HUES48 (cell line): ENCODE measurements at regions not wholly inside any gene's neighbourhood (a gene's known extent, or its start where the extent isn't known, plus 50 kb on each side); places are given as distances from the start of the nearest gene placed in this dataset.

Source experiments
- H3K27ac ChIP-seq: one replicate; pipeline ENCODE4 v1.7.0; 2013; ENCODE audit warnings: low read depth, low read length, inconsistent platforms
- H3K27me3 ChIP-seq: 2 replicates; pipeline ENCODE4 v1.6.1; 2013; ENCODE audit warnings: mild to moderate bottlenecking, low read length; ENCODE audit not compliant: control insufficient read depth, insufficient read depth
- H3K36me3 ChIP-seq: 2 replicates; pipeline ENCODE4 v1.6.1; 2013; ENCODE audit warnings: low read length; ENCODE audit not compliant: control insufficient read depth, insufficient read depth
- H3K4me1 ChIP-seq: 2 replicates; pipeline ENCODE4 v1.6.1; 2013; ENCODE audit warnings: mild to moderate bottlenecking, low read length; ENCODE audit not compliant: control insufficient read depth, insufficient read depth
- H3K4me3 ChIP-seq: 2 replicates; pipeline ENCODE4 v1.5.1; 2013; ENCODE audit warnings: mild to moderate bottlenecking, low read depth, low read length
- H3K9ac ChIP-seq: 2 replicates; pipeline ENCODE4 v1.6.1; 2013; ENCODE audit warnings: mild to moderate bottlenecking, low read depth, low read length, moderate library complexity
- H3K9me3 ChIP-seq: 2 replicates; pipeline ENCODE4 v1.6.1; 2013; ENCODE audit warnings: low read length; ENCODE audit not compliant: control insufficient read depth, insufficient read depth

- no peaks in the 10 kb centered on the region for H3K36me3 ChIP-seq
- no peak overlapping the region for H3K27ac ChIP-seq
- H3K4me1 ChIP-seq = no peaks in the 10 kb centered on the region
- H3K27me3 ChIP-seq = no peaks in the 10 kb centered on the region
- no peak overlapping the region for H3K4me3 ChIP-seq
- no peak overlapping the region for H3K9ac ChIP-seq
- no peaks in the 10 kb centered on the region for H3K9me3 ChIP-seq
Observed at GRCh38 chr2:3942841-3943240, 239.5 kb downstream of the DCDC2C start.

GRCh38 chr2:3944071-3944470 lies 240.7 kb downstream of the DCDC2C start:
- no peak overlapping the region for H3K9ac ChIP-seq
- no peaks in the 10 kb centered on the region for H3K4me1 ChIP-seq
- no peaks in the 10 kb centered on the region for H3K27me3 ChIP-seq
- H3K36me3 ChIP-seq = no peaks in the 10 kb centered on the region
- H3K27ac ChIP-seq = no peak overlapping the region
- no peaks in the 10 kb centered on the region for H3K9me3 ChIP-seq
- no peak overlapping the region for H3K4me3 ChIP-seq

- Histone ChIP-seq H3K36me3 (no peaks in the 10 kb centered on the region), H3K4me1 (no peaks in the 10 kb centered on the region), H3K9ac (no peak overlapping the region), H3K27me3 (no peaks in the 10 kb centered on the region), H3K9me3 (no peaks in the 10 kb centered on the region), H3K4me3 (no peak overlapping the region), H3K27ac (no peak overlapping the region)
Observed at GRCh38 chr2:3944841-3945240, 241.5 kb downstream of the DCDC2C start.

GRCh38 chr2:3948191-3948590 lies 244.8 kb downstream of the DCDC2C start:
- Histone ChIP-seq H3K4me3 (no peak overlapping the region), H3K9me3 (peaks cover 17% of the 10 kb centered on the region), H3K4me1 (no peaks in the 10 kb centered on the region), H3K27me3 (no peaks in the 10 kb centered on the region), H3K9ac (no peak overlapping the region), H3K27ac (no peak overlapping the region), H3K36me3 (no peaks in the 10 kb centered on the region)

GRCh38 chr2:3951131-3951954 lies 248.0 kb downstream of the DCDC2C start:
- no peak overlapping the region for H3K4me3 ChIP-seq
- H3K27ac ChIP-seq = no peak overlapping the region
- no peaks in the 10 kb centered on the region for H3K36me3 ChIP-seq
- no peaks in the 10 kb centered on the region for H3K4me1 ChIP-seq
- H3K9ac ChIP-seq = no peak overlapping the region
- H3K27me3 ChIP-seq = no peaks in the 10 kb centered on the region
- H3K9me3 ChIP-seq = peaks cover 17% of the 10 kb centered on the region

- Histone ChIP-seq H3K36me3 (no peaks in the 10 kb centered on the region), H3K9me3 (peaks cover 17% of the 10 kb centered on the region), H3K4me3 (no peak overlapping the region), H3K4me1 (no peaks in the 10 kb centered on the region), H3K27me3 (no peaks in the 10 kb centered on the region), H3K9ac (no peak overlapping the region), H3K27ac (no peak overlapping the region)
Observed at GRCh38 chr2:3952866-3953516, 249.6 kb downstream of the DCDC2C start.

- no peak overlapping the region for H3K27ac ChIP-seq
- H3K9ac ChIP-seq = no peak overlapping the region
- no peaks in the 10 kb centered on the region for H3K4me1 ChIP-seq
- H3K9me3 ChIP-seq = peaks cover 17% of the 10 kb centered on the region
- H3K4me3 ChIP-seq = no peak overlapping the region
- H3K27me3 ChIP-seq = no peaks in the 10 kb centered on the region
- H3K36me3 ChIP-seq = no peaks in the 10 kb centered on the region
Observed at GRCh38 chr2:3954261-3954660, 250.9 kb downstream of the DCDC2C start.

- no peak overlapping the region for H3K27ac ChIP-seq
- H3K36me3 ChIP-seq = no peaks in the 10 kb centered on the region
- no peaks in the 10 kb centered on the region for H3K27me3 ChIP-seq
- H3K4me3 ChIP-seq = no peak overlapping the region
- H3K9ac ChIP-seq = no peak overlapping the region
- H3K9me3 ChIP-seq = peaks cover 6% of the 10 kb centered on the region; the same call in 1 of the 2 replicates
- H3K4me1 ChIP-seq = peaks cover 7% of the 10 kb centered on the region
Observed at GRCh38 chr2:3956406-3956805, 253.0 kb downstream of the DCDC2C start.

GRCh38 chr2:3956892-3957291 lies 253.5 kb downstream of the DCDC2C start:
- H3K36me3 ChIP-seq = no peaks in the 10 kb centered on the region
- 0 out of 2 replicates have a peak, but pooled peaks cover 3% of the 10 kb centered on the region for H3K9me3 ChIP-seq
- H3K4me1 ChIP-seq = peaks cover 7% of the 10 kb centered on the region
- no peak overlapping the region for H3K27ac ChIP-seq
- H3K9ac ChIP-seq = no peak overlapping the region
- H3K27me3 ChIP-seq = no peaks in the 10 kb centered on the region
- no peak overlapping the region for H3K4me3 ChIP-seq

GRCh38 chr2:3958465-3958864 lies 255.1 kb downstream of the DCDC2C start:
- Histone ChIP-seq H3K9ac (no peak overlapping the region), H3K27ac (no peak overlapping the region), H3K9me3 (no peaks in the 10 kb centered on the region), H3K27me3 (no peaks in the 10 kb centered on the region), H3K36me3 (no peaks in the 10 kb centered on the region), H3K4me3 (no peak overlapping the region), H3K4me1 (peaks cover 7% of the 10 kb centered on the region)

GRCh38 chr2:3958969-3959368 lies 255.6 kb downstream of the DCDC2C start:
- Histone ChIP-seq H3K9ac (no peak overlapping the region), H3K4me3 (no peak overlapping the region), H3K27me3 (no peaks in the 10 kb centered on the region), H3K9me3 (no peaks in the 10 kb centered on the region), H3K4me1 (peaks cover 7% of the 10 kb centered on the region), H3K27ac (no peak overlapping the region), H3K36me3 (no peaks in the 10 kb centered on the region)
